Fibroblast of pulmonary artery (primary cell): ENCODE measurements at regions not wholly inside any gene's neighbourhood (a gene's known extent, or its start where the extent isn't known, plus 50 kb on each side); places are given as distances from the start of the nearest gene placed in this dataset.
"Not testable (repeated sequence)": the region's sequence is repeated elsewhere in the genome, so short reads cannot be mapped to it uniquely, and the experiment has no call there.

Experiments used
- DNase-seq: peaks from one replicate; pipeline ENCODE4 v3.0.0-alpha.2; 2010; ENCODE audit warnings: low read depth
- H3K4me3 ChIP-seq: replicated peaks from 2 replicates; pipeline ENCODE4 v1.5.1; 2011; ENCODE audit warnings: low read depth, mild to moderate bottlenecking, control low read depth, low read length, moderate library complexity
- CTCF ChIP-seq: IDR thresholded peaks from 2 replicates; pipeline ENCODE4 v1.5.1; 2011; ENCODE audit warnings: mild to moderate bottlenecking, control low read depth, low read length, inconsistent platforms; ENCODE audit errors: missing control alignments

DNA sequence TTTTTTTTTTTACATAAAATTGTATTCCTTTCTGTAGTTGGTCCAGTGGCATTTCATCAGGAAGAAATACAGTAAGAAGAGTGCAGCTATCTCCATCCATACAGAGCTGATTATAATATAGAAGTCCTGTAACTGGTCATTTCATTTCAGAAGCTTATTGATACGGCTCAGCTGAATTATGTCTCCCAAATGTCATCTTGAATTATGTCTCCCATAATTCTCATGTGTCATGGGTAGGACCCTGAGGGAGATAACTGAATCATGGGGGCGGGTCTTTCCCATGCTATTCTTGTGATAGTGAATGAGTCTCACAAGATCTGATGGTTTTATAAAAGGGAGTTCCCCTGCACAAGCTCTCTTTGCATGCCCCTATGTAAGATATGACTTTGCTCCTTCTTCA, 492.9 kb downstream of the CHSY3 start:
- no peak overlapping the region for H3K4me3 ChIP-seq
- TF ChIP-seq CTCF: no peak
- no peak for DNase-seq

GRCh38 chr5:130391727-130392264, 487.5 kb downstream of the CHSY3 start:
- not testable (repeated sequence) for H3K4me3 ChIP-seq

GRCh38 chr5:130386155-130386554, 481.9 kb downstream of the CHSY3 start:
- TF ChIP-seq CTCF: peak; percentile 4
- no peak overlapping the region for H3K4me3 ChIP-seq
- DNase-seq: peak; percentile 7

More at GRCh38 chr5:130391727-130392264, 487.5 kb downstream of the CHSY3 start:
- DNase-seq: not testable (repeated sequence)

GRCh38 chr5:130385656-130386055, 481.4 kb downstream of the CHSY3 start:
- no peak for TF ChIP-seq CTCF
- no peak overlapping the region for H3K4me3 ChIP-seq
- DNase-seq: no peak

DNA sequence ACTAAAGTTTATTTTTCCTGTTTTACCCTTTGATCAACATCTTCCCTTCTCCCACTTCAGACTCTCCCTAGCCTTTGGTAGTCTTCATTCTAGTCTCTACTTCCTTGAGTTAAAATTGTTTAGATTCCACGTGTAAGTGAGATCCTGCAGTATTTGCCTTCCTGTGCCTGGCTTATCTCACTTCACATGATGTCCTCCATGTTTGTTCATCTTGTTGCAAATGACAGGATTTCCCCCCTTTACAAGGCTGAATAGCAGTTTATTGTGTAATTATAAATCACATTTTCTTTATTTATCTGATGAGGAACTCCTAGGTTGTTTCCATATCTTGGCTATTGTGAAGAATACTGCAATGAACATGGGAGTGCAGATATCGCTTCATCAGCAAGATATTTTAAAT, 461.7 kb downstream of the CHSY3 start:
- H3K4me3 ChIP-seq: no peak overlapping the region
- DNase-seq: no peak
- TF ChIP-seq CTCF: no peak

DNA sequence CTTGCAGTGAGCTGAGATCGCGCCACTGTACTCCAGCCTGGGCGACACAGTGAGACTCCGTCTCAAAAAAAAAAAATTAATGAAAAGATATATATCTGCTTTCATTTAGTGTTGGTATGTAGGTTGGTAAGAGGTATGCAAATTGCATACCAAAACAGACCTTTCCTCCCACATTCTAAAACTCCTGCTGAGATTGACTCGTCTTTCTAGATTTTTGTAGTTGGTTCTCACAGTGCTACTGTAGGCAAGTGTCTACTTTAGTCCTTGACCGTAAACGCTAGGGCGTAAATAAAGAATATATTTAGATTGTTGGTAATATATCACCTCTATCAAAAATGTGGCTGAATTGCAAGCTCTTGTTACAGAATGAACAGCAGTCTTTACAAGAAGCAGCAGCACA, 445.9 kb downstream of the CHSY3 start:
- no peak for DNase-seq
- no peak for TF ChIP-seq CTCF
- H3K4me3 ChIP-seq: no peak overlapping the region

DNA sequence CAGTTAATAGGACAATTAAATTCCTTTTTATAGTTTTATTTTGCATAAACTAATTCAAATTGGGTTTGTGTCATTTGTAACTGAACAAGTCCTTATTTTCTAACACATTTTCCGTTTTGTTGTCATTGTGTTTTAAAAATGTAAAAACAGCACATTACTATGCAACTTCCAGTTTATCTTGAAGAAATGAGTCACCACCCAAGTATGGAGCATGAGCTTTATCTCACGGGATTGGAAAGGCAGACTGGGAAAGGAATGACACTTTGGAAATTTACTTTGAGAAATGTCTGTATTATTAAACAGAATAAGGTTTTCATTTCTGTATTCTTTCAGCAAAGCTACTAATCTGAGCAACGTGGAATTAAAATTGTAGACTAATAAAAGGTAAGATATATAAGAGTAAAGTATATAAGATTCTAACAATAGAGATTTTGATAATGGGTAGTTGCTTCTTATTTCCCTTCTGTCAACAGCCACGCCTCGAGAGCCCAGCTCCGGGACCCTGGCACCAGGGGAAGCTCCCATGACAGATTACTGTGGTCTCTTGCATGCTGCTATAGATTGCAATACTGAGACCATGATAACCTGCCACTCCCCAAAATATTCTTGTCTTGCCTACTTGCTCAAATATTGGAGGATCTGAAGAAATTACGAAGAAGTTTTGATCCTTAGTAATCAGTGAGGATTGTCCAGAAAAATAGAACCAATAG, 433.1 kb downstream of the CHSY3 start:
- H3K4me3 ChIP-seq: peak overlapping the region; percentile 31
- peak; percentile 89 for DNase-seq
- no peak for TF ChIP-seq CTCF
